SU-DHL-6 (cell line): ENCODE measurements at regions not wholly inside any gene's neighbourhood (a gene's known extent, or its start where the extent isn't known, plus 50 kb on each side); places are given as distances from the start of the nearest gene placed in this dataset.
"Not testable (repeated sequence)": the region's sequence is repeated elsewhere in the genome, so short reads cannot be mapped to it uniquely, and the experiment has no call there.

Experiments used
- H2AFZ ChIP-seq: fragments of 200-600 bp; sonication (generic); 2 replicates; pipeline ENCODE4 v1.6.1; 2014; ENCODE audit warnings: low read depth, mild to moderate bottlenecking, moderate library complexity, mixed read lengths, antibody characterized with exemption, low read length; ENCODE audit not compliant: severe bottlenecking
- H3F3A ChIP-seq: fragments of 200-600 bp; shearing (Covaris generic); 2 replicates; pipeline ENCODE4 v1.6.0; 2016; ENCODE audit warnings: antibody characterized with exemption, mild to moderate bottlenecking; ENCODE audit not compliant: insufficient read depth
- H3K27ac ChIP-seq: fragments of 200-600 bp; sonication (generic); 2 replicates; pipeline ENCODE4 v1.5.1; 2016; ENCODE audit warnings: low read depth, mild to moderate bottlenecking, low read length, moderate library complexity, mixed read lengths
- H3K27me3 ChIP-seq: fragments of 200-600 bp; sonication (generic), shearing (Covaris generic); 2 replicates; pipeline ENCODE4 v1.6.0; 2014; ENCODE audit warnings: mild to moderate bottlenecking, low read length
- H3K36me3 ChIP-seq: fragments of 200-600 bp; sonication (generic); 2 replicates; pipeline ENCODE4 v1.6.1; 2014; ENCODE audit warnings: mild to moderate bottlenecking, low read length, mixed read lengths
- H3K4me2 ChIP-seq: fragments of 300-600, 200-600 bp; shearing (Covaris generic), sonication (generic); 2 replicates; pipeline ENCODE4 v1.6.0; 2014; ENCODE audit warnings: low read length, low read depth, mild to moderate bottlenecking; ENCODE audit not compliant: poor library complexity, severe bottlenecking
- H3K4me3 ChIP-seq: fragments of 200-600 bp; sonication (generic); 2 replicates; pipeline ENCODE4 v1.5.1; 2014; ENCODE audit warnings: antibody characterized with exemption, low read length, mild to moderate bottlenecking, mixed read lengths; ENCODE audit not compliant: insufficient read depth, poor library complexity, severe bottlenecking
- H3K79me2 ChIP-seq: fragments of 200-600 bp; sonication (generic); 2 replicates; pipeline ENCODE4 v1.6.1; 2014; ENCODE audit warnings: mild to moderate bottlenecking, low read length, moderate library complexity; ENCODE audit not compliant: insufficient read depth
- H3K9ac ChIP-seq: fragments of 200-600 bp; sonication (generic); 2 replicates; pipeline ENCODE4 v1.7.0; 2014; ENCODE audit warnings: mild to moderate bottlenecking, low read length
- H3K9me2 ChIP-seq: fragments of 200-600 bp; sonication (generic); replicated peaks from 2 replicates; pipeline ENCODE4 v1.6.1; 2014; ENCODE audit warnings: low read length; ENCODE audit not compliant: insufficient read depth
- H3K9me3 ChIP-seq: fragments of 200-600 bp; sonication (generic); 2 replicates; pipeline ENCODE4 v1.6.1; 2014; ENCODE audit warnings: low read length, mixed read lengths; ENCODE audit not compliant: insufficient read depth
- H4K20me1 ChIP-seq: fragments of 200-600 bp; sonication (generic); 2 replicates; pipeline ENCODE4 v1.6.1; 2014; ENCODE audit warnings: low read depth, mild to moderate bottlenecking, antibody characterized with exemption, low read length, moderate library complexity, mixed read lengths
- EZH2phosphoT487 ChIP-seq: fragments of 200-600 bp; sonication (generic), shearing (Covaris generic); conservative IDR thresholded peaks from 2 replicates; pipeline ENCODE4 v1.6.1; 2018; ENCODE audit warnings: mild to moderate bottlenecking, antibody characterized with exemption, low read length, moderate library complexity, mixed read lengths
- TF ChIP-seq, protein P1 (sequence below): fragments of 200-600 bp; sonication (generic); IDR thresholded peaks from one replicate; pipeline ENCODE4 v1.5.1; 2017; ENCODE audit warnings: antibody characterized with exemption, mild to moderate bottlenecking, low read length, moderate library complexity; ENCODE audit not compliant: insufficient read depth, poor library complexity, severe bottlenecking

DNA sequence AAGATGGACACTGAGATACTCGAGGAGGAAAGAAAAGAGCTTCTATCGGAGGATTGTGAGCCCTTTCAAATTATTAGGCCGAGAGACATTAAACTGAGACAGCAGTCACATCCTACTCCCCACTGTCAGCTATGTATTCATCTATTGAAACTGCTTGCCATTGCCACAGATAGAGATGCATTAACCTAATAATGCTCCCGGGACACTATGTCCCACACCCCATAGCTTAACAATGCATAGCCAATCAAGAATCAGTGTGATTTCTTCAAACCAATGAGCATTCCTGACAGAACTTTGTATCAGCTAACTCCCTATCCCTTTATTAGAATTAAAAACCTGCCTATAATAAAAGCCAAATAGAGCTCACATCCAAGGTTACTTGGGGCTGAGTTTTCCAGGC, 118.1 kb upstream of the NEIL3 start:
- Histone ChIP-seq H3K27me3 (no peaks in the 10 kb centered on the region), H3K4me3 (no peak overlapping the region), H3K9me2 (no peaks in the 10 kb centered on the region), H3K9ac (no peak overlapping the region), H3K79me2 (no peaks in the 10 kb centered on the region), H3K36me3 (no peaks in the 10 kb centered on the region), H4K20me1 (no peaks in the 10 kb centered on the region), H3K27ac (no peak overlapping the region), H3K9me3 (no peaks in the 10 kb centered on the region), H3F3A (no peaks in the 10 kb centered on the region), H2AFZ (no peak overlapping the region), H3K4me2 (no peak overlapping the region)
- no peak for TF ChIP-seq EZH2phosphoT487
- TF ChIP-seq, protein P1, sequence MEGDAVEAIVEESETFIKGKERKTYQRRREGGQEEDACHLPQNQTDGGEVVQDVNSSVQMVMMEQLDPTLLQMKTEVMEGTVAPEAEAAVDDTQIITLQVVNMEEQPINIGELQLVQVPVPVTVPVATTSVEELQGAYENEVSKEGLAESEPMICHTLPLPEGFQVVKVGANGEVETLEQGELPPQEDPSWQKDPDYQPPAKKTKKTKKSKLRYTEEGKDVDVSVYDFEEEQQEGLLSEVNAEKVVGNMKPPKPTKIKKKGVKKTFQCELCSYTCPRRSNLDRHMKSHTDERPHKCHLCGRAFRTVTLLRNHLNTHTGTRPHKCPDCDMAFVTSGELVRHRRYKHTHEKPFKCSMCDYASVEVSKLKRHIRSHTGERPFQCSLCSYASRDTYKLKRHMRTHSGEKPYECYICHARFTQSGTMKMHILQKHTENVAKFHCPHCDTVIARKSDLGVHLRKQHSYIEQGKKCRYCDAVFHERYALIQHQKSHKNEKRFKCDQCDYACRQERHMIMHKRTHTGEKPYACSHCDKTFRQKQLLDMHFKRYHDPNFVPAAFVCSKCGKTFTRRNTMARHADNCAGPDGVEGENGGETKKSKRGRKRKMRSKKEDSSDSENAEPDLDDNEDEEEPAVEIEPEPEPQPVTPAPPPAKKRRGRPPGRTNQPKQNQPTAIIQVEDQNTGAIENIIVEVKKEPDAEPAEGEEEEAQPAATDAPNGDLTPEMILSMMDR, result no peak

DNA sequence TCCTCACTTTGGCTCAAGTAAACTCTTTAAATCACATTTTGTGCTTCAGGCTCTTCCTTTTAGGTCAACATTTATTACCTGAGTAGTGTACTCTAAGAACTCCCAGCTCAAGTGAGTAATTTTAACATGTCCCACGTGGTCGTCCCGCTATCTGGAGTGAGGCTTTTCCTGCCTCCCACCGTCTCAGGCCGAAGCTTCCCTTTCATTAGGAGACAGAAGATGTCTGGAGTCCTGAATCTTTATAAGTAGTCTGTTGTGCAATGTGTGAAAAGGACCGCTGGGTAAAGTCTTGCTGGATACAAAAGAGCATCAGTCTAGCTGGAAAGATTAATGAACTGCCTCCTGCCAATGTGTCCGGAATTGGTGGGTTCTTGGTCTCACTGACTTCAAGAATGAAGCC, 117.7 kb upstream of the NEIL3 start:
- Histone ChIP-seq H3K4me3 (no peak overlapping the region), H3K36me3 (no peaks in the 10 kb centered on the region)

DNA sequence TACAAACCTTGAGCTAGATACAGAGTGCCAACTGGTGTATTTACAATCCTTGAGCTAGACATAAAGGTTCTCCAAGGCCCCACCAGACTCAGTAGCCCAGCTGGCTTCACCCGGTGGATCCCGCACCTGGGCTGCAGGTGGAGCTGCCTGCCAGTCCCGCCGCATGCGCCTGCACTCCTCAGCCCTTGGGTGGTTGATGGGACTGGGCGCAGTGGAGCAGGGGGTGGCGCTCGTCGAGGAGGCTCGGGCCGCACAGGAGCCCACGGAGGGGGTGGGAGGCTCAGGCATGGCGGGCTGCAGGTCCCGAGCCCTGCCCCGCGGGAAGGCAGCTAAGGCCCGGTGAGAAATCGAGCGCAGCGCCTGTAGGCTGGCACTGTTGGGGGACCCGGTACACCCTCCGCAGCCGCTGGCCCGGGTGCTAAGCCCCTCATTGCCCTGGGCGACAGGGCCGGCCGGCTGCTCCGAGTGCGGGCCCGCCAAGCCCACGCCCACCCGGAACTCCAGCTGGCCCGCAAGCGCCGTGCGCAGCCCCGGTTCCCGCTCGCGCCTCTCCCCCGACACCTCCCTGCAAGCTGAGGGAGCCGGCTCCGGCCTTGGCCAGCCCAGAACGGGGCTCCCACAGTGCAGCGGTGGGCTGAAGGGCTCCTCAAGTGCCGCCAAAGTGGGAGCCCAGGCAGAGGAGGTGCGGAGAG, 116.5 kb upstream of the NEIL3 start:
- not testable (repeated sequence) for H3K4me3 ChIP-seq, H3K27me3 ChIP-seq, H3K27ac ChIP-seq, H2AFZ ChIP-seq, H3F3A ChIP-seq, H3K9ac ChIP-seq, H3K9me3 ChIP-seq, H3K36me3 ChIP-seq, H4K20me1 ChIP-seq, H3K4me2 ChIP-seq, H3K9me2 ChIP-seq, H3K79me2 ChIP-seq

More for the DNA sequence above, 117.7 kb upstream of the NEIL3 start:
- Histone ChIP-seq H3K27ac (no peak overlapping the region), H3K79me2 (no peaks in the 10 kb centered on the region), H3K4me2 (no peak overlapping the region), H3F3A (no peaks in the 10 kb centered on the region), H2AFZ (no peak overlapping the region), H3K9me3 (no peaks in the 10 kb centered on the region), H3K9ac (no peak overlapping the region), H3K9me2 (no peaks in the 10 kb centered on the region), H3K27me3 (no peaks in the 10 kb centered on the region), H4K20me1 (no peaks in the 10 kb centered on the region)
- TF ChIP-seq, protein P1, result no peak
- no peak for TF ChIP-seq EZH2phosphoT487

DNA sequence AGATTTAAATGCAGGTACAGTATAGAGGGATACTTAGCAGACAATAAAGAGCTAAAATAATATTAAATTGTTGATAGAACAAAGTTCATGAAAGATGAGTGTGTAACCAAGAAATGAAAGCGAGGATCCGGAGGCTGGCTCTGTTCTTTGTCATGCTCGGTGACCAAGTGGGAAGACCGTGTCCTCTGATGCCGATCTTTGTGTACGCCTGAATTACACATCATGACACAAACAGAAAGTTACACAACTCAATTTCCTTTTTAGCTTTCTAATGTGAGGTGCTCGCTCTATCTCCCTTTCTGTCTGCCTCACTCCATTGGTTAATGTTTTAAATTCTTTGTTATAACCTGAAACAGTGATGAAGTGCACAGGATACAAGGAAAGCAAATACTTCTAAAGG, 114.8 kb upstream of the NEIL3 start:
- Histone ChIP-seq H3K27ac (no peak overlapping the region), H3K9ac (no peak overlapping the region), H3K9me2 (no peaks in the 10 kb centered on the region), H3K79me2 (no peaks in the 10 kb centered on the region), H4K20me1 (no peaks in the 10 kb centered on the region), H3K36me3 (no peaks in the 10 kb centered on the region), H3K27me3 (no peaks in the 10 kb centered on the region), H3F3A (no peaks in the 10 kb centered on the region), H3K4me2 (no peak overlapping the region), H3K4me3 (no peak overlapping the region), H3K9me3 (no peaks in the 10 kb centered on the region), H2AFZ (no peak overlapping the region)
- TF ChIP-seq, protein P1, result no peak
